Skeletal muscle tissue (tissue), 3 donors: ENCODE measurements at regions not wholly inside any gene's neighbourhood (a gene's known extent, or its start where the extent isn't known, plus 50 kb on each side); places are given as distances from the start of the nearest gene placed in this dataset.

Experiments used
- H3K27ac ChIP-seq: one replicate; pipeline ENCODE4 v1.7.0; 2013; ENCODE audit warnings: mild to moderate bottlenecking, low read depth, low read length, inconsistent platforms
- H3K27me3 ChIP-seq, 3 donors: one replicate each; pipeline ENCODE4 v1.7.0; 2013; ENCODE audit warnings: low read length in 3 of 3; ENCODE audit not compliant: control insufficient read depth in 3 of 3, insufficient read depth in 3 of 3
- H3K36me3 ChIP-seq, 3 donors: one replicate each; pipeline ENCODE4 v1.7.0; 2013; ENCODE audit warnings: low read length in 3 of 3; ENCODE audit not compliant: control insufficient read depth in 3 of 3, insufficient read depth in 3 of 3
- H3K4me1 ChIP-seq, 3 donors: one replicate each; pipeline ENCODE4 v1.7.0; 2013; ENCODE audit warnings: low read length in 3 of 3, mild to moderate bottlenecking in 3 of 3; ENCODE audit not compliant: control insufficient read depth in 3 of 3, insufficient read depth in 3 of 3
- H3K4me3 ChIP-seq, 3 donors: one replicate each; pipeline ENCODE4 v1.7.0; 2013; ENCODE audit warnings: low read length in 3 of 3
- H3K9ac ChIP-seq, 3 donors: one replicate each; pipeline ENCODE4 v1.7.0; 2013; ENCODE audit warnings: low read length in 3 of 3, mild to moderate bottlenecking in 3 of 3, moderate library complexity in 2 of 3, low read depth in 1 of 3
- H3K9me3 ChIP-seq, 3 donors: one replicate each; pipeline ENCODE4 v1.7.0; 2013; ENCODE audit warnings: low read length in 3 of 3; ENCODE audit not compliant: control insufficient read depth in 3 of 3
- donor health status: Osteomylitis.

DNA sequence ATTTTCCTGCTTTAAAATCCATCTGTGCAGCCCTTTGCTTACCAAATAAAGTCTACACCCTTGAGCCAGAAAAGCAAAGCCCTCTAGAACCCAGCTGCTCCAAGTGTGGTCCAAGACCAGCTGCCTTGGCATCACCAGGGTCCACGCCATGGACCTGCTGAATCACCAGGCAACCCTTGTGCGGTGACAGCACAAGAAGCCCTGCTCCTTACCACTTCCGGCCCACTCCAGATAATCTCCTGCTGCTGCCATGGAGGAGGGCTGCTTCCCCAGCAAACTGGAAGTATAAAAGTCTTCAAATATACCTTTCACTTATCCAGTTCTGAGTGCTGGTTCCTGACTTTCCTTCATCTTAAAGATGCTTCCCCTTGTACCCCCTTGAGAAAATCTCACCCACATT is 106.0 kb upstream of the PKDCC start:
- H3K36me3 ChIP-seq = no peaks in the 10 kb centered on the region
- H3K27me3 ChIP-seq = no peaks in the 10 kb centered on the region
- H3K4me3 ChIP-seq = no peak overlapping the region
- no peaks in the 10 kb centered on the region for H3K9me3 ChIP-seq
- H3K27ac ChIP-seq = no peak overlapping the region
- no peak overlapping the region for H3K9ac ChIP-seq
- H3K4me1 ChIP-seq = peaks cover 21 to 26% (median 22%) of the 10 kb centered on the region in 3 donors

DNA sequence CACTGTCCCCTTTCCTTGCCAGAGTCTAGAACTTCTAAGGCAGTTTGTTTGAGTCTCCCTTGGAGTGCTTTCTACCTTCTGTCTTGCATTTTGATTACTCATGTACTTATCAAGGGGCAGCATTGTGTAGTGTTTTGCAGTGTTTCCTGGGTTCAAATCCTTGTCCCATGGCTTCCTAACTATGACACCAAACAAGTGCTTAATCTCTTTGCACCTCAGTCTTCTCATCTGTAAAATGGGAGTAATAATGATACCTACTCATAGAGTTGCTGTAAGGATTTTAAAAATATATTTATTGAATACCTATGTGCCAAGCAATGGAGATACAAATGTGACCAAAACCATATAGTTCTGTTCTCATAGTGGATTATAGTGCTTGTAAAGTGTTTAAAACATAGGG is 105.5 kb upstream of the PKDCC start:
- Histone ChIP-seq H3K27ac (no peak overlapping the region), H3K4me1 (peaks cover 19 to 22% (median 22%) of the 10 kb centered on the region in 3 donors)

DNA sequence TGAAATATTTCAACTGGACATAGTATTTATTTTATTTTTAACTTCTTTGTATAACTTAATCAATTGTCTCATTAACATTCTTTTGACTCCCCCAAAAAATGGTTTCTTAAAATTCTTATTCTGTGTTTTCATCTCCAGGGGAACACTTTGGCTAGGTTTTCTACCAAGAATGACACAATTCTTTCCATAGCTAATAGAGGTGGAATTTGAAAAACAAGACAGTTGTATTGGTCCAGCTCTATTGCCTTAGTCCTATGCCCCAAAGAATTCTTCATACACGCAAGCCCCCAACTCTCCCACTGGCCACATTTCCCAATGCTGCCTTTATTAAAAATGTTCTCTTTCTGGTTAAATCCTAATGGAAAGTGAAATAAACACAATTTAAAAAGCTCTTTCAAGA is 104.7 kb upstream of the PKDCC start:
- Histone ChIP-seq H3K27ac (peak overlapping the region; percentile 48), H3K9ac (no peak overlapping the region), H3K36me3 (no peaks in the 10 kb centered on the region), H3K4me1 (peaks cover 16 to 22% (median 18%) of the 10 kb centered on the region in 3 donors), H3K4me3 (no peak overlapping the region), H3K27me3 (no peaks in the 10 kb centered on the region), H3K9me3 (no peaks in the 10 kb centered on the region)

More for the DNA sequence above, 105.5 kb upstream of the PKDCC start:
- Histone ChIP-seq H3K9me3 (no peaks in the 10 kb centered on the region), H3K4me3 (no peak overlapping the region), H3K9ac (no peak overlapping the region), H3K36me3 (no peaks in the 10 kb centered on the region), H3K27me3 (no peaks in the 10 kb centered on the region)

DNA sequence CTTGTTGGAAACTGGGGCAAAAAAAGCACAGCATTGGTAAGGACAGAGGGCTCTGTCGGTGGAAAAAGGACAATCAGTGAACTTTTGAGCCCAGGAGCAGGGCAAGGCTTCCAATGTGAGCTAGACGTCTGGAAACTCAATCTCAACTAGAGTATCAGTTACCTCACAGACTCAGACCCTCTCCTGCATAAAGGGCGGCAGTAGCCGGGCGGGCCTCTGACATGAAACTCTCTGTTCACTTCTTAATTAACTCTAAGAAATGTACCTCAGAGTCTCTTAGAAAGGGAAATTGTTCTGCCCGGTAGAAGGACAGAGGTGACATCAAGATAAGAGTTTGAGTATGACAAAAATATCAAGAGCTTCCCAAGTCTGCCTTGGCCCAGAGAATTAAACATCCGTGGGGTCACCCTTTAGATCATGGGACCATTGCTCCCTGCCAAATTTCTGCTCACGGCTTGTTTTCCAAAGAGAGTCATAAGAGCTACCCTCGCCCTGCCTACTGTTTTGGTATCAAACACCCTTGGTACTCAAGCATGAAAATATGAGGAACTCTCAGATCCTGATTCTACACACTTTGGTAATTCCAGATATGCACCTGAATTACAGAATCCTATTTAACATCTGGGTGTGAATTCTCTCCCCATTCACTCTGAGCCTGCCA is 103.5 kb upstream of the PKDCC start:
- H3K27me3 ChIP-seq = no peaks in the 10 kb centered on the region
- no peak overlapping the region for H3K4me3 ChIP-seq
- H3K9me3 ChIP-seq = no peaks in the 10 kb centered on the region
- H3K4me1 ChIP-seq = peaks cover 12 to 16% (median 13%) of the 10 kb centered on the region in 3 donors
- H3K9ac ChIP-seq = no peak overlapping the region
- peak overlapping the region; percentile 48 for H3K27ac ChIP-seq
- H3K36me3 ChIP-seq = no peaks in the 10 kb centered on the region

- H3K27ac ChIP-seq = no peak overlapping the region
Measured at GRCh38 chr2:41947701-41948396, 100.0 kb upstream of the PKDCC start.

DNA sequence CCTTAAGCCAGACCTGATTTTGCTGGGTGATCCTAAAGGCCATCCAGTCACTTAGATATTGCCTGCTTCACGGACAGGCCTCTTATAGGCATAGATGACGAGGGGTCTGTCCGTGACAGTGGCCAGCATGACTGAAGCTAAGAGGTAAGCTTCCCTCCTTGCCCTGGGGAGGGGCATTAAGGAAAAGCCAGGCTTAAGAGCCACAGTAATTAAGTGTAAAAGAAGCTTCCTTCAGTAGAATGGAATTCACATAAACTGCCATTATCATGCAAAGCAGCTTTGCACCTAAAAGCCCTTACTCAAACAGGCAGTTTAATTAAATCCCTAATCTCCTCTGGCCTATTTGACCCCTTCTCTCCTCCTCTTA is 99.4 kb upstream of the PKDCC start:
- H3K9ac ChIP-seq = no peak overlapping the region
- H3K9me3 ChIP-seq = no peaks in the 10 kb centered on the region
- no peak overlapping the region for H3K27ac ChIP-seq
- no peak overlapping the region for H3K4me3 ChIP-seq
- no peaks in the 10 kb centered on the region for H3K27me3 ChIP-seq
- peaks cover 3 to 10% (median 9%) of the 10 kb centered on the region in 3 donors for H3K4me1 ChIP-seq
- H3K36me3 ChIP-seq = no peaks in the 10 kb centered on the region

More at GRCh38 chr2:41947701-41948396, 100.0 kb upstream of the PKDCC start:
- H3K4me1 ChIP-seq = peaks cover 3 to 10% (median 9%) of the 10 kb centered on the region in 3 donors
- H3K9ac ChIP-seq = no peak overlapping the region
- no peaks in the 10 kb centered on the region for H3K9me3 ChIP-seq
- H3K36me3 ChIP-seq = no peaks in the 10 kb centered on the region
- no peaks in the 10 kb centered on the region for H3K27me3 ChIP-seq
- no peak overlapping the region for H3K4me3 ChIP-seq

- no peaks in the 10 kb centered on the region for H3K27me3 ChIP-seq
- H3K9me3 ChIP-seq = no peaks in the 10 kb centered on the region
- no peak overlapping the region for H3K27ac ChIP-seq
- no peak overlapping the region for H3K9ac ChIP-seq
- no peak overlapping the region for H3K4me3 ChIP-seq
- H3K4me1 ChIP-seq = peaks cover 0 to 5% (median 3%) of the 10 kb centered on the region in 3 donors
- no peaks in the 10 kb centered on the region for H3K36me3 ChIP-seq
Measured at GRCh38 chr2:41949091-41949882, 98.5 kb upstream of the PKDCC start.

- Histone ChIP-seq H3K4me3 (no peak overlapping the region), H3K36me3 (no peaks in the 10 kb centered on the region), H3K4me1 (peaks cover 0 to 2% (median 0%) of the 10 kb centered on the region in 3 donors), H3K27me3 (no peaks in the 10 kb centered on the region), H3K9me3 (no peaks in the 10 kb centered on the region), H3K27ac (no peak overlapping the region), H3K9ac (no peak overlapping the region)
Measured at GRCh38 chr2:41949883-41950665, 97.7 kb upstream of the PKDCC start.

DNA sequence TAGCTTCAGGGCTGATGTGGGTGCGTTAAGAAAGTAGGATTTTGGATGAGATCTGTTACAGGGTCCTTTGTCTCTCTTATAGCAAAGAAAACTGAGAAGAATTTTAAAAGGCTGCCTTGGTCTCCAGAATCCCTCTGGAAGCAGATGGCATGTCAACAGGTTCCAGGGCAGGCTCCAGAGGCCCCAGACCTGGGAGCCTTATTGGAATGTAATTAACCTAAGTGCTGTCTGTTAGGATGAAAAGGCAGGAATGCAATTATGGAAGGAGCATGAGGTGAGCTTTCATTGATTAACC is 97.2 kb upstream of the PKDCC start:
- no peaks in the 10 kb centered on the region for H3K9me3 ChIP-seq
- no peak overlapping the region for H3K27ac ChIP-seq
- no peaks in the 10 kb centered on the region for H3K36me3 ChIP-seq
- no peaks in the 10 kb centered on the region for H3K27me3 ChIP-seq
- no peak overlapping the region for H3K4me3 ChIP-seq
- peaks cover 0 to 2% (median 0%) of the 10 kb centered on the region in 3 donors for H3K4me1 ChIP-seq
- H3K9ac ChIP-seq = no peak overlapping the region
